ENCODE measurements at regions not wholly inside any gene's neighbourhood (a gene's known extent, or its start where the extent isn't known, plus 50 kb on each side); places are given as distances from the start of the nearest gene placed in this dataset.

GRCh38 chrX:40291553-40291952, 193.8 kb upstream of the BCOR start:
- no peak for DNase-seq (ENCODE audit: low read depth, low spot score)

GRCh38 chrX:40290517-40290916, 192.8 kb upstream of the BCOR start:
- DNase-seq (ENCODE audit: low read depth, low spot score), result no peak
- no peak overlapping the region for H3K27ac ChIP-seq

More at GRCh38 chrX:40291553-40291952, 193.8 kb upstream of the BCOR start:
- no peak overlapping the region for H3K27ac ChIP-seq

- DNase-seq (ENCODE audit: low read depth, low spot score), result no peak
- H3K27ac ChIP-seq, result no peak overlapping the region
Observed at GRCh38 chrX:40285876-40286275, 188.1 kb upstream of the BCOR start.

- no peak for DNase-seq (ENCODE audit: low read depth, low spot score)
- H3K27ac ChIP-seq, result no peak overlapping the region
Observed at GRCh38 chrX:40284852-40285251, 187.1 kb upstream of the BCOR start.

- no peak for DNase-seq (ENCODE audit: low read depth, low spot score)
- no peak overlapping the region for H3K27ac ChIP-seq
Observed at GRCh38 chrX:40283981-40284380, 186.2 kb upstream of the BCOR start.

GRCh38 chrX:40282946-40283660, 185.3 kb upstream of the BCOR start:
- H3K27ac ChIP-seq, result no peak overlapping the region
- DNase-seq (ENCODE audit: low read depth, low spot score), result no peak

GRCh38 chrX:40282348-40282747, 184.6 kb upstream of the BCOR start:
- H3K27ac ChIP-seq, result no peak overlapping the region
- no peak for DNase-seq (ENCODE audit: low read depth, low spot score)

GRCh38 chrX:40281336-40282005, 183.7 kb upstream of the BCOR start:
- H3K27ac ChIP-seq, result no peak overlapping the region
- DNase-seq (ENCODE audit: low read depth, low spot score), result no peak

GRCh38 chrX:40279762-40280161, 182.0 kb upstream of the BCOR start:
- no peak for DNase-seq (ENCODE audit: low read depth, low spot score)
- no peak overlapping the region for H3K27ac ChIP-seq

- DNase-seq (ENCODE audit: low read depth, low spot score), result no peak
- no peak overlapping the region for H3K27ac ChIP-seq
Observed at GRCh38 chrX:40279091-40279430, 181.3 kb upstream of the BCOR start.

- no peak overlapping the region for H3K27ac ChIP-seq
- no peak for DNase-seq (ENCODE audit: low read depth, low spot score)
Observed at GRCh38 chrX:40278340-40279090, 180.8 kb upstream of the BCOR start.

- DNase-seq (ENCODE audit: low read depth, low spot score), result no peak
Observed at GRCh38 chrX:40277672-40278071, 179.9 kb upstream of the BCOR start.

GRCh38 chrX:40273356-40274050, 175.7 kb upstream of the BCOR start:
- H3K27ac ChIP-seq, result no peak overlapping the region
- no peak for DNase-seq (ENCODE audit: low read depth, low spot score)

More at GRCh38 chrX:40277672-40278071, 179.9 kb upstream of the BCOR start:
- no peak overlapping the region for H3K27ac ChIP-seq

GRCh38 chrX:40272776-40273175, 175.0 kb upstream of the BCOR start:
- DNase-seq (ENCODE audit: low read depth, low spot score), result no peak
- H3K27ac ChIP-seq, result no peak overlapping the region

GRCh38 chrX:40272141-40272540, 174.4 kb upstream of the BCOR start:
- DNase-seq (ENCODE audit: low read depth, low spot score), result no peak
- H3K27ac ChIP-seq, result no peak overlapping the region

GRCh38 chrX:40268188-40268520, 170.4 kb upstream of the BCOR start:
- H3K27ac ChIP-seq, result no peak overlapping the region
- no peak for DNase-seq (ENCODE audit: low read depth, low spot score)

GRCh38 chrX:40267334-40268187, 169.8 kb upstream of the BCOR start:
- DNase-seq (ENCODE audit: low read depth, low spot score), result no peak
- no peak overlapping the region for H3K27ac ChIP-seq

- H3K27ac ChIP-seq, result no peak overlapping the region
- no peak for DNase-seq (ENCODE audit: low read depth, low spot score)
Observed at GRCh38 chrX:40266490-40267333, 169.0 kb upstream of the BCOR start.

GRCh38 chrX:40265936-40266335, 168.2 kb upstream of the BCOR start:
- no peak for DNase-seq (ENCODE audit: low read depth, low spot score)
- no peak overlapping the region for H3K27ac ChIP-seq
